GM23338 (cell line): ENCODE measurements at regions not wholly inside any gene's neighbourhood (a gene's known extent, or its start where the extent isn't known, plus 50 kb on each side); places are given as distances from the start of the nearest gene placed in this dataset.

Experiments used
- CTCF ChIP-seq, 2 experiments: fragments of 200-600 bp in 1 of 2; sonication (generic) in 1 of 2; conservative IDR thresholded peaks; 2 replicates each; pipeline versions ENCODE4 v1.5.1 to v1.6.1; 2016 to 2017; ENCODE audit warnings: antibody characterized with exemption in 2 of 2, low read depth in 2 of 2, mild to moderate bottlenecking in 2 of 2, moderate library complexity in 1 of 2
- ETS1 ChIP-seq: IDR thresholded peaks from 2 replicates; pipeline ENCODE4 v1.6.1; 2016; ENCODE audit warnings: antibody characterized with exemption
- EZH2 ChIP-seq: fragments of 200-600 bp; sonication (generic); IDR thresholded peaks from one replicate; pipeline ENCODE4 v1.8.0; 2017; ENCODE audit warnings: antibody characterized with exemption, mild to moderate bottlenecking, low read depth; ENCODE audit not compliant: unreplicated experiment
- EZH2phosphoT487 ChIP-seq: fragments of 200-600 bp; sonication (generic); IDR thresholded peaks from one replicate; pipeline ENCODE4 v1.8.1; 2018; ENCODE audit warnings: antibody characterized with exemption; ENCODE audit not compliant: unreplicated experiment
- NANOG ChIP-seq: IDR thresholded peaks from 2 replicates; pipeline ENCODE4 v1.6.1; 2016; ENCODE audit warnings: antibody characterized with exemption, borderline replicate concordance
- POLR2AphosphoS5 ChIP-seq: IDR thresholded peaks from 2 replicates; pipeline ENCODE4 v1.6.1; 2016; ENCODE audit warnings: antibody characterized with exemption, low read depth
- REST ChIP-seq: IDR thresholded peaks from one replicate; pipeline ENCODE4 v1.6.1; 2018; ENCODE audit warnings: antibody characterized with exemption; ENCODE audit not compliant: unreplicated experiment
- ZNF114 ChIP-seq: fragments of 250-450 bp; sonication (Bioruptor Pico); IDR thresholded peaks from 2 replicates; pipeline ENCODE4 v1.5.0; 2020; ENCODE audit warnings: mild to moderate bottlenecking, moderate library complexity

GRCh38 chr5:175263776-175264175 is 180.2 kb downstream of the DRD1 start:
- TF ChIP-seq CTCF (conservative IDR thresholded peaks at IDR 0.05; ENCODE audit: low read depth in 2 of 2) (no peak), REST (no peak), EZH2 (no peak), POLR2AphosphoS5 (no peak), NANOG (no peak), ZNF114 (CRISPR knock-in tag) (no peak), ETS1 (no peak), EZH2phosphoT487 (no peak)
